Fibroblast of lung (primary cell): ENCODE measurements at regions not wholly inside any gene's neighbourhood (a gene's known extent, or its start where the extent isn't known, plus 50 kb on each side); places are given as distances from the start of the nearest gene placed in this dataset.

Experiments
- DNase-seq, 2 donors: peaks; one replicate each; pipeline versions ENCODE4 v3.0.0 to v3.0.0-alpha.2; 2010; ENCODE audit warnings: low read depth in 2 of 2
- H2AFZ ChIP-seq: 2 replicates; pipeline ENCODE4 v1.5.1; 2012; ENCODE audit warnings: low read length, control low read depth, inconsistent platforms
- H3K27ac ChIP-seq: 2 replicates; pipeline ENCODE4 v1.5.1; 2011; ENCODE audit warnings: low read length, control low read depth; ENCODE audit not compliant: insufficient read depth
- H3K27me3 ChIP-seq: 2 replicates; pipeline ENCODE4 v1.5.1; 2011; ENCODE audit warnings: mild to moderate bottlenecking, low read length; ENCODE audit not compliant: control insufficient read depth, insufficient read depth
- H3K36me3 ChIP-seq: 2 replicates; pipeline ENCODE4 v1.5.1; 2011; ENCODE audit warnings: low read length; ENCODE audit not compliant: control insufficient read depth, insufficient read depth
- H3K4me1 ChIP-seq: 2 replicates; pipeline ENCODE4 v1.5.1; 2011; ENCODE audit warnings: low read length; ENCODE audit not compliant: control insufficient read depth, insufficient read depth; ENCODE audit errors: extremely low read depth
- H3K4me2 ChIP-seq: 2 replicates; pipeline ENCODE4 v1.5.1; 2011; ENCODE audit warnings: low read length, control low read depth; ENCODE audit not compliant: insufficient read depth; ENCODE audit errors: extremely low read depth
- H3K4me3 ChIP-seq, 4 experiments: fragments of 200-600 bp in 1 of 4; sonication (generic) in 1 of 4; replicated peaks in 1 of 4; 2 replicates each; pipeline ENCODE4 v1.5.1; 2011 to 2016; ENCODE audit warnings: low read length in 4 of 4, low read depth in 3 of 4, mild to moderate bottlenecking in 3 of 4, control low read depth in 2 of 4, inconsistent platforms in 1 of 4, mixed read lengths in 1 of 4; ENCODE audit not compliant: insufficient read depth in 1 of 4; ENCODE audit errors: control extremely low read depth in 1 of 4
- H3K79me2 ChIP-seq: 2 replicates; pipeline ENCODE4 v1.5.1; 2012; ENCODE audit warnings: mild to moderate bottlenecking, low read length, inconsistent platforms; ENCODE audit not compliant: control insufficient read depth, insufficient read depth
- H3K9ac ChIP-seq: 2 replicates; pipeline ENCODE4 v1.5.1; 2011; ENCODE audit warnings: mild to moderate bottlenecking, low read length, control low read depth; ENCODE audit not compliant: insufficient read depth
- H3K9me3 ChIP-seq: 2 replicates; pipeline ENCODE4 v1.5.1; 2012; ENCODE audit warnings: low read depth, low read length; ENCODE audit not compliant: control insufficient read depth, insufficient read depth
- H4K20me1 ChIP-seq: 2 replicates; pipeline ENCODE4 v1.5.1; 2011; ENCODE audit warnings: low read length; ENCODE audit not compliant: control insufficient read depth, insufficient read depth; ENCODE audit errors: extremely low read depth
- EZH2 ChIP-seq: IDR thresholded peaks from 2 replicates; pipeline ENCODE4 v1.5.1; 2012; ENCODE audit warnings: low read length, control low read depth, mild to moderate bottlenecking; ENCODE audit errors: missing control alignments
- TF ChIP-seq, protein P1 (sequence below), 2 donors: IDR thresholded peaks in 1 of 2; conservative IDR thresholded peaks in 1 of 2; 1 replicate in 1 of 2; 2 replicates in 1 of 2; pipeline ENCODE4 v1.5.1; 2011 to 2012; ENCODE audit warnings: low read length in 2 of 2, control low read depth in 1 of 2, inconsistent platforms in 1 of 2, low read depth in 1 of 2, mild to moderate bottlenecking in 1 of 2

DNA sequence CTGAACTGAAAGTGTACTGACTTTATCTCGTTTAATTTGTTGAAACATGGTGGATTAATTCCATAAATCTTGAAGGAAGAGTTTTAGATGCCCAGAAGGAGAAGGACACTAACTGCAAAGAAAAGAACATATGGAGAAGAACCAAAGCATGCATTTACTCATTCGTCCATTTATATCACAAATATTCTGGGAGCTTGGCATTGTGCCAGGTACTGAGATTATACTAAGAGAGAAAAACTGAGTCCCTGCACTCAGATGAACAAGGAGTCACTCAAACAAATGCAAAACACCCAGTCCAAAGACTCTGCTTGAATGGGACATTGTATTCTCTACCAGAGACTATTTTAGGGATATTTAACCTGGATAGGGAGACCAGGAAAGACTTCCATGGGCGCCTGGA lies 588.0 kb upstream of the MGMT start:
- Histone ChIP-seq H3K9ac (no peak overlapping the region), H4K20me1 (no peaks in the 10 kb centered on the region), H3K36me3 (no peaks in the 10 kb centered on the region), H3K27ac (no peak overlapping the region), H3K4me1 (no peaks in the 10 kb centered on the region), H3K79me2 (no peaks in the 10 kb centered on the region), H3K4me2 (no peak overlapping the region), H3K27me3 (no peaks in the 10 kb centered on the region), H3K4me3 (no peak overlapping the region), H3K9me3 (no peaks in the 10 kb centered on the region), H2AFZ (no peak overlapping the region)
- no peak for DNase-seq
- TF ChIP-seq EZH2: no peak
- TF ChIP-seq, protein P1, sequence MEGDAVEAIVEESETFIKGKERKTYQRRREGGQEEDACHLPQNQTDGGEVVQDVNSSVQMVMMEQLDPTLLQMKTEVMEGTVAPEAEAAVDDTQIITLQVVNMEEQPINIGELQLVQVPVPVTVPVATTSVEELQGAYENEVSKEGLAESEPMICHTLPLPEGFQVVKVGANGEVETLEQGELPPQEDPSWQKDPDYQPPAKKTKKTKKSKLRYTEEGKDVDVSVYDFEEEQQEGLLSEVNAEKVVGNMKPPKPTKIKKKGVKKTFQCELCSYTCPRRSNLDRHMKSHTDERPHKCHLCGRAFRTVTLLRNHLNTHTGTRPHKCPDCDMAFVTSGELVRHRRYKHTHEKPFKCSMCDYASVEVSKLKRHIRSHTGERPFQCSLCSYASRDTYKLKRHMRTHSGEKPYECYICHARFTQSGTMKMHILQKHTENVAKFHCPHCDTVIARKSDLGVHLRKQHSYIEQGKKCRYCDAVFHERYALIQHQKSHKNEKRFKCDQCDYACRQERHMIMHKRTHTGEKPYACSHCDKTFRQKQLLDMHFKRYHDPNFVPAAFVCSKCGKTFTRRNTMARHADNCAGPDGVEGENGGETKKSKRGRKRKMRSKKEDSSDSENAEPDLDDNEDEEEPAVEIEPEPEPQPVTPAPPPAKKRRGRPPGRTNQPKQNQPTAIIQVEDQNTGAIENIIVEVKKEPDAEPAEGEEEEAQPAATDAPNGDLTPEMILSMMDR (conservative IDR thresholded peaks at IDR 0.05 in 1 of 2, IDR thresholded peaks at IDR 0.05 in 1 of 2; ENCODE audit: low read depth in 1 of 2, low read length in 2 of 2): no peak

DNA sequence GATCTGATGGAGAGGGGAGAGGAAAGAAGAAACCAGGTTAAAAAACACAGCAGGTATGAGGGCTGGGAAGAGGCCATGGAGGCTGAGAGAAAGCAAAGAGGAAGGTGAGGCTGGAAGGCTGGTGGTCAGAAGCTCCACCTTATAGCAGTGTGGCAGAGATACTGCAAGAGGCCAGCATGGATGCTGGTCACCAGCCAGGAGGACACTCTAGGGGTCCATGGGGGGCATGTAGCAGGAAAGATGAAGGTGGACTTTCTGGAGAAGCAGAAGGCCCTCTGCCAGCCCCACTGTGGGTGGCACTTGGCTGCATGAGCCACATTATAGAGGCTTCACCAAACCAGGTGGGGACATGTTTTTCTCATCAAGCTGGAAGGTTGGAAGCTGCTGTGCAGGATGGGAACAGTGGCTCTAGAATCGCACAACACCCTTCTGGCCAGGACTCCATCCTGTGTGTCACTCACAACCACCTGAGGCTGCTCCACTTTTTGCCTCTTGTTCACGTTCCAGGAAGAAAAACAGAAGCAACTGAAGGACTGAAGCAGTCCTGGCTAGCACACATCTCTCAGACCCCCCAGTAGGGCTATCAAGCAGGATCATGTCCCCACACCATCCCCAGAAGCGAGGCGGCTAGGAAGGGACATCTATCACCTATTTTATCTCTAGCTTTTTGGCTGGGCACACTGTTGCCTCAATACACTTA lies 587.5 kb upstream of the MGMT start:
- no peak for DNase-seq
- no peaks in the 10 kb centered on the region for H3K9me3 ChIP-seq
- H3K79me2 ChIP-seq: no peaks in the 10 kb centered on the region
- H3K27me3 ChIP-seq: no peaks in the 10 kb centered on the region
- H2AFZ ChIP-seq: no peak overlapping the region
- no peak overlapping the region for H3K27ac ChIP-seq
- H3K36me3 ChIP-seq: no peaks in the 10 kb centered on the region
- H3K4me1 ChIP-seq: no peaks in the 10 kb centered on the region
- TF ChIP-seq, protein P1 (conservative IDR thresholded peaks at IDR 0.05 in 1 of 2, IDR thresholded peaks at IDR 0.05 in 1 of 2; ENCODE audit: low read depth in 1 of 2, low read length in 2 of 2): no peak
- no peak for TF ChIP-seq EZH2
- no peak overlapping the region for H3K4me3 ChIP-seq
- H4K20me1 ChIP-seq: no peaks in the 10 kb centered on the region
- H3K9ac ChIP-seq: no peak overlapping the region
- H3K4me2 ChIP-seq: no peak overlapping the region

DNA sequence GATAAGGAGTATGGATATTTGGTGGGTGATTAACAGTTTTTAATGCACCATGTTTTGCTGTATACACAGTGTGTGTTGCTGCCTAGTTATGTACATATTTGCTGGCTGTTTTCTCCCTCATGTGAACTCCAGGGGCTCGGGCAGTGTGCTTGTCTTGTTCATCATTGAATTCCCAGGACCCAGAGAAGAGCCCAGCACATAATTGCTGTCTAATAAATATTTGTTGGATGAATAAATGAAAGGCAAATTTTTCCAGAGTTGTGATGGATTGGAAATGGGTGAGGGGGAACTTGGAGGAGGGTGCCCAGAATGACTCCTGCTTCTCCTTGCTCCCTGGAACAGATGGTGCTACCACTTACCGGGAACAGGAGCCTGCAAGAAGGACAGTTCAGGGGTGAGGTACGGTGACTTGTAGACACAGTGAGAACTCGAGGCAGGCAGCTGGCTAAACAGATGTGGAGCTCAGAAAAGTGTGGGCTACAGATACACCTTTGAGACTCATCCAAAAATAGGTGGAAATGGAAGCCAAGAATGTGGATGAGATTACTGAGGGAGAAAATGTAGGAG lies 586.8 kb upstream of the MGMT start:
- no peaks in the 10 kb centered on the region for H3K4me1 ChIP-seq
- peaks cover 3% of the 10 kb centered on the region for H3K9me3 ChIP-seq
- H3K4me3 ChIP-seq: no peak overlapping the region
- no peaks in the 10 kb centered on the region for H4K20me1 ChIP-seq
- no peak overlapping the region for H3K4me2 ChIP-seq
- TF ChIP-seq EZH2: no peak
- TF ChIP-seq, protein P1 (conservative IDR thresholded peaks at IDR 0.05 in 1 of 2, IDR thresholded peaks at IDR 0.05 in 1 of 2; ENCODE audit: low read depth in 1 of 2, low read length in 2 of 2): no peak
- no peaks in the 10 kb centered on the region for H3K79me2 ChIP-seq
- no peaks in the 10 kb centered on the region for H3K27me3 ChIP-seq
- H2AFZ ChIP-seq: no peak overlapping the region
- no peak for DNase-seq
- no peak overlapping the region for H3K27ac ChIP-seq
- H3K9ac ChIP-seq: no peak overlapping the region
- H3K36me3 ChIP-seq: no peaks in the 10 kb centered on the region
